K562 (cell line): ENCODE measurements at regions not wholly inside any gene's neighbourhood (a gene's known extent, or its start where the extent isn't known, plus 50 kb on each side); places are given as distances from the start of the nearest gene placed in this dataset.
A peak's percentile ranks its signal among the peaks of the same experiment; 100 is the strongest.

Source experiments
- BRCA1 ChIP-seq, 2 experiments: fragments of 450-650 bp in 1 of 2; sonication (generic) in 1 of 2; formaldehyde crosslinking in 1 of 2; IDR thresholded peaks; 2 replicates each; pipeline versions ENCODE4 v1.5.0 to v1.6.1; 2017 to 2020; ENCODE audit warnings: mild to moderate bottlenecking in 1 of 2, missing genetic modification reagents in 1 of 2
- CREB5 ChIP-seq: fragments of 250-450 bp; sonication (Bioruptor Pico); IDR thresholded peaks from 2 replicates; pipeline ENCODE4 v1.5.0; 2020; ENCODE audit warnings: mild to moderate bottlenecking
- GABPB2 ChIP-seq: fragments of 250-450 bp; sonication (Bioruptor Pico); conservative IDR thresholded peaks from 2 replicates; pipeline ENCODE4 v1.5.1; 2021; ENCODE audit warnings: mild to moderate bottlenecking
- HSF4 ChIP-seq: fragments of 250-450 bp; sonication (Bioruptor Pico); IDR thresholded peaks from 2 replicates; pipeline ENCODE4 v2.1.2; 2022; ENCODE audit warnings: mild to moderate bottlenecking, moderate library complexity, borderline replicate concordance
- JUNB ChIP-seq: fragments of 450-650 bp; formaldehyde crosslinking; conservative IDR thresholded peaks from 2 replicates; pipeline ENCODE4 v1.4.0; 2020; ENCODE audit warnings: mild to moderate bottlenecking
- JUND ChIP-seq, 2 experiments: IDR thresholded peaks; 2 replicates in 1 of 2; 3 replicates in 1 of 2; pipeline ENCODE4 v1.6.1; 2011; ENCODE audit warnings: borderline replicate concordance in 2 of 2, low read depth in 2 of 2, low read length in 2 of 2, improper control_type of control experiment in 1 of 2, missing biosample characterization in 1 of 2, missing genetic modification characterization in 1 of 2, missing genetic modification reagents in 1 of 2
- MAFK ChIP-seq: IDR thresholded peaks from 2 replicates; pipeline ENCODE4 v1.6.1; 2011; ENCODE audit warnings: low read length, improper control_type of control experiment
- NEUROD1 ChIP-seq: fragments of 150-350 bp; IDR thresholded peaks from 2 replicates; pipeline ENCODE4 v1.6.1; 2014; ENCODE audit warnings: borderline replicate concordance, low read length, low read depth; ENCODE audit not compliant: partially characterized antibody
- NONO ChIP-seq, 2 experiments: fragments of 200-400 bp in 1 of 2; fragments of 450-650 bp in 1 of 2; formaldehyde crosslinking in 1 of 2; IDR thresholded peaks; 2 replicates each; pipeline ENCODE4 v1.6.1; 2017; ENCODE audit warnings: low read depth in 2 of 2, mild to moderate bottlenecking in 2 of 2, moderate library complexity in 2 of 2, low read length in 1 of 2
- PCBP2 ChIP-seq: fragments of 200-400 bp; formaldehyde crosslinking; IDR thresholded peaks from 2 replicates; pipeline ENCODE4 v1.6.1; 2018; ENCODE audit warnings: low read length, low read depth, mild to moderate bottlenecking, moderate library complexity; ENCODE audit not compliant: poor library complexity, severe bottlenecking
- RBM39 ChIP-seq: fragments of 200-400 bp; formaldehyde crosslinking; optimal IDR thresholded peaks from 2 replicates; pipeline ENCODE3; 2018; ENCODE audit warnings: low read depth, low read length
- SMAD1 ChIP-seq: fragments of 150-350 bp; IDR thresholded peaks from 2 replicates; pipeline ENCODE4 v1.6.1; 2014; ENCODE audit warnings: low read length, low read depth; ENCODE audit not compliant: partially characterized antibody
- SMARCA5 ChIP-seq: fragments of 450-650 bp; IDR thresholded peaks from 2 replicates; pipeline ENCODE4 v1.6.1; 2016
- SMARCE1 ChIP-seq: fragments of 450-650 bp; IDR thresholded peaks from 2 replicates; pipeline ENCODE4 v1.7.1; 2016; ENCODE audit warnings: mild to moderate bottlenecking
- STAG1 ChIP-seq: sonication (generic); formaldehyde crosslinking; IDR thresholded peaks from 2 replicates; pipeline ENCODE4 v1.5.0; 2020; ENCODE audit warnings: missing genetic modification reagents, borderline replicate concordance
- ZNF140 ChIP-seq: fragments of 250-450 bp; sonication (Bioruptor Pico); IDR thresholded peaks from 2 replicates; pipeline ENCODE4 v1.8.0; 2021; ENCODE audit warnings: moderate library complexity, mild to moderate bottlenecking, inconsistent platforms
- ZNF277 ChIP-seq: fragments of 250-450 bp; sonication (Bioruptor Pico); IDR thresholded peaks from 2 replicates; pipeline ENCODE4 v1.8.0; 2022; ENCODE audit warnings: inconsistent platforms, mild to moderate bottlenecking, moderate library complexity, borderline replicate concordance
- ZNF384 ChIP-seq: IDR thresholded peaks from 2 replicates; pipeline ENCODE4 v1.6.1; 2012; ENCODE audit warnings: low read depth, low read length, improper control_type of control experiment
- ZNF408 ChIP-seq: fragments of 250-450 bp; sonication (Bioruptor Pico); IDR thresholded peaks from 2 replicates; pipeline ENCODE4 v1.4.0; 2020; ENCODE audit warnings: low read depth, mild to moderate bottlenecking, moderate library complexity
- ZNF583 ChIP-seq: fragments of 250-450 bp; sonication (Bioruptor Pico); IDR thresholded peaks from 2 replicates; pipeline ENCODE4 v1.4.0; 2020
- ZNF707 ChIP-seq: fragments of 250-450 bp; sonication (Bioruptor Pico); conservative IDR thresholded peaks from 2 replicates; pipeline ENCODE4 v1.8.0; 2022; ENCODE audit warnings: inconsistent platforms, mild to moderate bottlenecking, moderate library complexity
- TF ChIP-seq, protein P1 (sequence below), 2 experiments: fragments of 450-650 bp in 1 of 2; sonication (generic) in 1 of 2; formaldehyde crosslinking in 1 of 2; IDR thresholded peaks in 1 of 2; conservative IDR thresholded peaks in 1 of 2; 2 replicates each; pipeline versions ENCODE4 v1.6.1 to v1.8.1; 2016 to 2023; ENCODE audit warnings: mild to moderate bottlenecking in 2 of 2, moderate library complexity in 2 of 2, inconsistent platforms in 1 of 2, missing genetic modification reagents in 1 of 2
- TF ChIP-seq, protein P2 (sequence below): sonication (generic); formaldehyde crosslinking; IDR thresholded peaks from 2 replicates; pipeline ENCODE4 v1.5.0; 2020; ENCODE audit warnings: missing genetic modification reagents

DNA sequence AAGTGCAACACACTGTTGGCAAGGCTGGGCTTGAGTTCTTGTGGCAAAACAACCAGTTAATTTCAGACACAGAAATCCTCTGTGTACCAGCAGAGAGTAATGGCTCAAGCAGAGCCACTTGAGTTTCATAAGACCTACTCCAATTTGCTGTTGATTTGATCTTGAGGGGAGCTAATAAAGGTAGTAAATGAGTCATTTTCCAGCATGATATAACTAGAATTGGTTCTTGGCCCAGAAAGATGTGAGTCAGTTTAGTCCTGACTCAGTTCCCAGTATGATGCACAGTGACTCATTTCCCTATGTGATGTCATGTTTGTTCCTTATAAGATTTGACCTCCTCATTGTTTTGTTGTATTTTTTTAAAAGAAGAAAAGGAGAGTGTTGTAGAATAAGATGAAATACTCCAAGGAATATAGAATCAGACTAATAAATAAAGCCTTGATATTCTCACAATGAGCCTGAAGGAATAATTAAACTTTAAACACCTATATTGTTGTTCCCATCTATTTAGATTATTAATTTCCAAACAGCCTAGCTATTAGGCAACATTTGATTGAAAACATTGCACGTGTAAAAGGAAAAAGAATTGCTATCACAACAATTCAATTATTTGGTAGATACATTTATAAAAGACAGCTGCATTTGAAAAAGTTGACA, 186.2 kb downstream of the REEP3 start (continued):
- TF ChIP-seq, protein P1, sequence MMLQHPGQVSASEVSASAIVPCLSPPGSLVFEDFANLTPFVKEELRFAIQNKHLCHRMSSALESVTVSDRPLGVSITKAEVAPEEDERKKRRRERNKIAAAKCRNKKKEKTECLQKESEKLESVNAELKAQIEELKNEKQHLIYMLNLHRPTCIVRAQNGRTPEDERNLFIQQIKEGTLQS (IDR thresholded peaks at IDR 0.05), result peak; percentile 99
- TF ChIP-seq, protein P1 (CRISPR knock-in tag; conservative IDR thresholded peaks at IDR 0.05), result peak; percentile 72; the same call in 1 of the 2 replicates
- TF ChIP-seq HSF4 (CRISPR knock-in tag) (no peak), STAG1 (no peak), ZNF408 (CRISPR knock-in tag) (no peak), SMAD1 (peak; percentile 45), GABPB2 (CRISPR knock-in tag) (no peak), ZNF707 (no peak), MAFK (no peak), ZNF384 (no peak), ZNF140 (no peak), NONO (IDR thresholded peaks at IDR 0.05; ENCODE audit: low read depth in 2 of 2, low read length in 1 of 2) (no peak), NEUROD1 (peak; percentile 45), PCBP2 (no peak), JUNB (CRISPR knock-in tag) (peak; percentile 58; the same call in 1 of the 2 replicates), CREB5 (CRISPR knock-in tag) (no peak), BRCA1 (IDR thresholded peaks at IDR 0.05) (no peak), BRCA1 (CRISPR knock-in tag; IDR thresholded peaks at IDR 0.05) (no peak), JUND (IDR thresholded peaks at IDR 0.05; ENCODE audit: borderline replicate concordance, low read depth, low read length) (peak; percentile 96), JUND (tag; IDR thresholded peaks at IDR 0.05; ENCODE audit: borderline replicate concordance, low read depth, low read length) (peak; percentile 98), SMARCA5 (no peak), ZNF277 (CRISPR knock-in tag) (no peak), RBM39 (no peak), SMARCE1 (peak; percentile 93), ZNF583 (CRISPR knock-in tag) (no peak)
- TF ChIP-seq, protein P2, sequence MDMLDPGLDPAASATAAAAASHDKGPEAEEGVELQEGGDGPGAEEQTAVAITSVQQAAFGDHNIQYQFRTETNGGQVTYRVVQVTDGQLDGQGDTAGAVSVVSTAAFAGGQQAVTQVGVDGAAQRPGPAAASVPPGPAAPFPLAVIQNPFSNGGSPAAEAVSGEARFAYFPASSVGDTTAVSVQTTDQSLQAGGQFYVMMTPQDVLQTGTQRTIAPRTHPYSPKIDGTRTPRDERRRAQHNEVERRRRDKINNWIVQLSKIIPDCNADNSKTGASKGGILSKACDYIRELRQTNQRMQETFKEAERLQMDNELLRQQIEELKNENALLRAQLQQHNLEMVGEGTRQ, result no peak
